ENCODE measurements at regions not wholly inside any gene's neighbourhood (a gene's known extent, or its start where the extent isn't known, plus 50 kb on each side); places are given as distances from the start of the nearest gene placed in this dataset.

GRCh38 chr2:236335696-236336574 is 71.7 kb upstream of the ASB18 start:
- TF ChIP-seq, protein P1, sequence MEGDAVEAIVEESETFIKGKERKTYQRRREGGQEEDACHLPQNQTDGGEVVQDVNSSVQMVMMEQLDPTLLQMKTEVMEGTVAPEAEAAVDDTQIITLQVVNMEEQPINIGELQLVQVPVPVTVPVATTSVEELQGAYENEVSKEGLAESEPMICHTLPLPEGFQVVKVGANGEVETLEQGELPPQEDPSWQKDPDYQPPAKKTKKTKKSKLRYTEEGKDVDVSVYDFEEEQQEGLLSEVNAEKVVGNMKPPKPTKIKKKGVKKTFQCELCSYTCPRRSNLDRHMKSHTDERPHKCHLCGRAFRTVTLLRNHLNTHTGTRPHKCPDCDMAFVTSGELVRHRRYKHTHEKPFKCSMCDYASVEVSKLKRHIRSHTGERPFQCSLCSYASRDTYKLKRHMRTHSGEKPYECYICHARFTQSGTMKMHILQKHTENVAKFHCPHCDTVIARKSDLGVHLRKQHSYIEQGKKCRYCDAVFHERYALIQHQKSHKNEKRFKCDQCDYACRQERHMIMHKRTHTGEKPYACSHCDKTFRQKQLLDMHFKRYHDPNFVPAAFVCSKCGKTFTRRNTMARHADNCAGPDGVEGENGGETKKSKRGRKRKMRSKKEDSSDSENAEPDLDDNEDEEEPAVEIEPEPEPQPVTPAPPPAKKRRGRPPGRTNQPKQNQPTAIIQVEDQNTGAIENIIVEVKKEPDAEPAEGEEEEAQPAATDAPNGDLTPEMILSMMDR (IDR thresholded peaks at IDR 0.05; ENCODE audit: insufficient read depth, low read length), result no peak
- TF ChIP-seq POLR2AphosphoS5 (IDR thresholded peaks at IDR 0.05; ENCODE audit: low read depth), result no peak
- TF ChIP-seq SPI1 (IDR thresholded peaks at IDR 0.05; ENCODE audit: borderline replicate concordance, low read depth), result no peak
- TF ChIP-seq, protein P2, sequence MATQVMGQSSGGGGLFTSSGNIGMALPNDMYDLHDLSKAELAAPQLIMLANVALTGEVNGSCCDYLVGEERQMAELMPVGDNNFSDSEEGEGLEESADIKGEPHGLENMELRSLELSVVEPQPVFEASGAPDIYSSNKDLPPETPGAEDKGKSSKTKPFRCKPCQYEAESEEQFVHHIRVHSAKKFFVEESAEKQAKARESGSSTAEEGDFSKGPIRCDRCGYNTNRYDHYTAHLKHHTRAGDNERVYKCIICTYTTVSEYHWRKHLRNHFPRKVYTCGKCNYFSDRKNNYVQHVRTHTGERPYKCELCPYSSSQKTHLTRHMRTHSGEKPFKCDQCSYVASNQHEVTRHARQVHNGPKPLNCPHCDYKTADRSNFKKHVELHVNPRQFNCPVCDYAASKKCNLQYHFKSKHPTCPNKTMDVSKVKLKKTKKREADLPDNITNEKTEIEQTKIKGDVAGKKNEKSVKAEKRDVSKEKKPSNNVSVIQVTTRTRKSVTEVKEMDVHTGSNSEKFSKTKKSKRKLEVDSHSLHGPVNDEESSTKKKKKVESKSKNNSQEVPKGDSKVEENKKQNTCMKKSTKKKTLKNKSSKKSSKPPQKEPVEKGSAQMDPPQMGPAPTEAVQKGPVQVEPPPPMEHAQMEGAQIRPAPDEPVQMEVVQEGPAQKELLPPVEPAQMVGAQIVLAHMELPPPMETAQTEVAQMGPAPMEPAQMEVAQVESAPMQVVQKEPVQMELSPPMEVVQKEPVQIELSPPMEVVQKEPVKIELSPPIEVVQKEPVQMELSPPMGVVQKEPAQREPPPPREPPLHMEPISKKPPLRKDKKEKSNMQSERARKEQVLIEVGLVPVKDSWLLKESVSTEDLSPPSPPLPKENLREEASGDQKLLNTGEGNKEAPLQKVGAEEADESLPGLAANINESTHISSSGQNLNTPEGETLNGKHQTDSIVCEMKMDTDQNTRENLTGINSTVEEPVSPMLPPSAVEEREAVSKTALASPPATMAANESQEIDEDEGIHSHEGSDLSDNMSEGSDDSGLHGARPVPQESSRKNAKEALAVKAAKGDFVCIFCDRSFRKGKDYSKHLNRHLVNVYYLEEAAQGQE (IDR thresholded peaks at IDR 0.05; ENCODE audit: insufficient replicate concordance, low read depth), result no peak
- no peak for TF ChIP-seq GABPA (IDR thresholded peaks at IDR 0.05; ENCODE audit: low read depth)

DNA sequence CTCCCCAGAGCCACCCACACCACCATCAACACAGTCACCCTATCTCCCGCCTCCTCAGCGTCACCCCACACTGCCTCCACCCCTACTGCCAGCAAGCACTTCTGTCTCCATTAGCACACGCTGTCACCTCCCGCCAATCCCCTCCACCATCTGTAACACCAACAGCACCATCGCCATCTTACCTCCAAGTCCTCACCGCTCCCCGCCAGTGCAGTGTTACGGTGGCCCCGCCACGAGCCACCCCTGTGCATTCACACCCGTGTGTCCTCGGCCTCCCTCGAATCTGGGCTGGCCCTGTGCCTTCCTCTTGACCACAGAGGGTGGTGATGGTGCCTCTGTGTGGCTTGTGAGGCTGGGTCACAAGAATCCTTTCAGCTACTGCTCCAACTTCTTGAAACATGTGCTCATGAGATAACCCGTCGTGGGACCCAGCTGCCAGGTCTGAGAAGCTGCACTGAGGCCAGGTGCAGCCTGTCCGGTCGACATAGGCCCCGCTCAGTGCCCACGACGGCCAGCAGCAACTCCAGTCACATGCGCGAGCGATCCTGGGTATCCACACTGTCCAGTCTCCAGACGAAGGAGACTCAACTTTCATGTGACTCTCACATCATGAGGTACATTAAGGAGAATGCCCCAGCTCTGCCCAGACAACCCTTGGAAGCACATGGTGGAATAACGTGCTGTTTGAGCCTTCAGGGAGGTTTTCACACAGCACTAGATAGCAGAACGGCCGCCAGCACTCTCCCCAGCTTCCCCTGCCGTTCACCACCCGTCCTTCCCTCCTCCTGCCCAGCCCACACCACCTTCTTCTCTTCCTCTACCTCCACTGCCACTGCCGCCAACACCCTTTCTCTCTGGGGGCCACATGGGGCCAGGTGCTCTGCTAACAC is 72.6 kb upstream of the ASB18 start:
- TF ChIP-seq GABPA (IDR thresholded peaks at IDR 0.05; ENCODE audit: low read depth) (no peak), SPI1 (IDR thresholded peaks at IDR 0.05; ENCODE audit: borderline replicate concordance, low read depth) (no peak), POLR2AphosphoS5 (IDR thresholded peaks at IDR 0.05; ENCODE audit: low read depth) (no peak)
- TF ChIP-seq, protein P2 (IDR thresholded peaks at IDR 0.05; ENCODE audit: insufficient replicate concordance, low read depth), result no peak
- TF ChIP-seq, protein P1 (IDR thresholded peaks at IDR 0.05; ENCODE audit: insufficient read depth, low read length), result no peak
- no peaks in the 10 kb centered on the region for H3K27me3 ChIP-seq (ENCODE audit: insufficient read depth, poor library complexity, severe bottlenecking)
- no peak overlapping the region for H3K27ac ChIP-seq (replicated peaks)
- no peak for DNase-seq (ENCODE audit: low read depth in 1 of 2, low spot score in 1 of 2)
- H3K4me3 ChIP-seq (replicated peaks; ENCODE audit: insufficient read depth, low read length), result no peak overlapping the region

More at GRCh38 chr2:236335696-236336574, 71.7 kb upstream of the ASB18 start:
- no peak overlapping the region for H3K27ac ChIP-seq (replicated peaks)
- H3K4me3 ChIP-seq (replicated peaks; ENCODE audit: insufficient read depth, low read length), result no peak overlapping the region
- no peaks in the 10 kb centered on the region for H3K27me3 ChIP-seq (ENCODE audit: insufficient read depth, poor library complexity, severe bottlenecking)
- no peak for DNase-seq (ENCODE audit: low read depth in 1 of 2, low spot score in 1 of 2)

DNA sequence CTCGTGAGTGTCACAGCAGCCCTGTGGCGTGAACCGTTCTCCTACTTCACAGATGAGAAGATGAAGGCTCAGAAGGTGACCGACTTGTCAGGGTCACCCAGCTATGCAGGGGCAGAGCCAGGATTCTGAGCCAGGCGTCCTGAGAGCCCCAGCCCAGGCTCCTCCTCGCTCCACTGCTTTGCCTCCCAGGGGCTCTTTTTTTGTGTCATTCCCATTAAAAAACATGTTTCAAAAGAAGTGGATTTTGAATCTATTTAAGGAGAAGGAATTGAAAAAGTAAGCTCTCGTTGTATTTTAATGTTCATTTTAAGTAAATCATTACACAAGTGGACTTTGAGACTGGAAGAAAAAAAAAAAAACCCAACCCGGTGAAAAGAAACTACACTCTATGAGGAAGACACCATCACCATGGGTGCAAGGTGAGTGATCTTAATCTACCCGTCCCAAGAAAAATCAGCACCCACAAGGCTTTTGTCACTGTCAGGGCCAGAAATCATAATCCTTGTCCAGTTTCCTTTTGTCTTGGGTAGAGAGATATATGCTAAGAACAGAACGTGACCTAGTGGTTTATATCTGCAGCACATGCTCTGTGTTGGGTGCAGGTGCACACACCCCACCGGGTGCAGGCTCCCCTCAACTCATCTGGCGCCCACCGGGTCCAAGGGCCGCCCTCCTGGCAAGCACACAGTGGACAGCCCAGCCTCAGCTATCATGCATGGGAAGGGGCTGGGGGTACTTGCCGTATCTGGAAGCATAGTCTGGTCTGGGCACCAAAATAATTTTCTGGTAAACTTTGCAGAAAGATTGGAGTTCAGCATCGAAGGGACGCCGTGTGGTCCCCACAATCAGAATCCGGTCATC is 73.5 kb upstream of the ASB18 start:
- no peak for DNase-seq (ENCODE audit: low read depth in 1 of 2, low spot score in 1 of 2)
- H3K4me3 ChIP-seq (replicated peaks; ENCODE audit: insufficient read depth, low read length), result no peak overlapping the region
- H3K27me3 ChIP-seq (ENCODE audit: insufficient read depth, poor library complexity, severe bottlenecking), result no peaks in the 10 kb centered on the region
- TF ChIP-seq POLR2AphosphoS5 (IDR thresholded peaks at IDR 0.05; ENCODE audit: low read depth) (no peak), SPI1 (IDR thresholded peaks at IDR 0.05; ENCODE audit: borderline replicate concordance, low read depth) (no peak)
- H3K27ac ChIP-seq (replicated peaks), result no peak overlapping the region

Data from HL-60 (cell line).